ENCODE measurements at regions not wholly inside any gene's neighbourhood (a gene's known extent, or its start where the extent isn't known, plus 50 kb on each side); places are given as distances from the start of the nearest gene placed in this dataset.
"Not testable (repeated sequence)": the region's sequence is repeated elsewhere in the genome, so short reads cannot be mapped to it uniquely, and the experiment has no call there.

DNA sequence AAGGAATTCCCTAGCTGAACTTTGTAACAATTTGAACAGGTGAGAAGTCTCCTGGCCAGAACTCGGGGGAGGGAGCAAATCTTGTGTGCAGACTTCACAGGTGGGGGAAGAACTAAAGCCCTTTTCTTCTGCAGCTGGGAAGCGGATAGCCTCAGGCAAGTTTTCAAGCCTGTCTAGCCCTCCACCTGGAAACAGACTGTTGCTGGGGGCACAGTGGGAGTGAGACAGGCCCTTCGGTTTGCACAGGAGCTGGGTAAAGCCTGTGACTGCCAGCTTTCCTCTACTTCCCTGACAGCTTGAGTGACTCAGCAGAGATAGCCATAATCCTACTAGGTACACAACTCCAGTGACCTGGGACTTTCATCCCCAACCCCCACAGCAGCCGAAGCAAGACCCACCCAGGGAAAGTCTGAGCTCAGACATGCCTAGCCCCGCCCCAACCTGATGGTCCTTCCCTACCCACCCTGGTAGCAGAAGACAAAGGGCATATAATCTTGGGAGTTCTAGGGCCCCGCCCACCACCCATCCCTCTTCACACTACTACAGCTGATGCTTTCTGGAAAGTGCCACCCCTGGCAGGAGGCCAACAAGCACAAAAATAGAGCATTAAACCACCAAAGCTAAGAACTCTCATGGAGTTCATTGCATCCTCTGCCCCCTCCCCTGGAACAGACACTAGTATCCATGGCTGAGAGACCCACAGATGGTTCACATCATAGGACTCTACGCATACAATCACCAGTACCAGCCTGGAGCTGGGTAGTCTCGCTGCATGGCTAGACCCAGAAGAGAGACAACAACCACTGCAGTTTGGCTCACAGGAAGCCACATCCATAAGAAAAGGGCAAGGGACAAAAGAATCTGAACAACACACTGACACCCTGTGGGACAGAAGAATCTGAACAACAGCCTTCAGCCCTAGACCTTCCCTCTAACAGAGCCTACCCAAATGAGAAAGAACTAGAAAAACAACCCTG lies 479.0 kb downstream of the RAP2B start:
- Histone ChIP-seq H3K4me3 (ENCODE audit: low read length) (no peak overlapping the region), H3K36me3 (ENCODE audit: insufficient read depth, low read length) (no peaks in the 10 kb centered on the region), H3K27me3 (ENCODE audit: control insufficient read depth, insufficient read depth, low read length) (no peaks in the 10 kb centered on the region), H3K4me2 (ENCODE audit: low read length) (no peak overlapping the region), H3K4me1 (ENCODE audit: control insufficient read depth, insufficient read depth, low read length) (no peaks in the 10 kb centered on the region), H3K9me3 (replicated peaks; ENCODE audit: low read length) (no peaks in the 10 kb centered on the region), H3K9ac (ENCODE audit: low read depth, low read length) (no peak overlapping the region)

DNA sequence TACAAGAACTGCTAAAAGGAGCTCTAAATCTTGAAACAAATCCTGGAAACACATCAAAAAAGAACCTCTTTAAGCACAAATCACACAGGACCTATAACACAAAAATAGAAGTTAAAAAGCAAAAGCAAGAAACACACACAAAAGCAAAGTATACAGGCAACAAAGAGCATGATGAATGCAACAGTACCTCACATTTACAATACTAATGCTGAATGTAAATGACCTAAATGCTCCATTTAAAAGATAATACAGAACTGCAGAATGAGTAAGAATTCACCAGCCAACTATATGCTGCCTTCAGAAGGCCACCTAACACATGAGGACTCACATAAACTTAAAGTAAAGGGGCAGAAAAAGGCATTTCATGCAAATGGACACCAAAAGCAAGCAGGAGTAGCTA lies 478.6 kb upstream of the ARHGEF26 start:
- H3K4me2 ChIP-seq (ENCODE audit: low read length); H3K9ac ChIP-seq (ENCODE audit: low read depth, low read length); H3K9me3 ChIP-seq (replicated peaks; ENCODE audit: low read length); H3K36me3 ChIP-seq (ENCODE audit: insufficient read depth, low read length); H3K4me3 ChIP-seq (ENCODE audit: low read length); H3K4me1 ChIP-seq (ENCODE audit: control insufficient read depth, insufficient read depth, low read length); H3K27me3 ChIP-seq (ENCODE audit: control insufficient read depth, insufficient read depth, low read length): not testable (repeated sequence)

GRCh38 chr3:153643471-153643870 lies 477.7 kb upstream of the ARHGEF26 start:
- H3K27me3 ChIP-seq (ENCODE audit: control insufficient read depth, insufficient read depth, low read length); H3K4me2 ChIP-seq (ENCODE audit: low read length); H3K4me3 ChIP-seq (ENCODE audit: low read length); H3K9ac ChIP-seq (ENCODE audit: low read depth, low read length); H3K4me1 ChIP-seq (ENCODE audit: control insufficient read depth, insufficient read depth, low read length); H3K9me3 ChIP-seq (replicated peaks; ENCODE audit: low read length); H3K36me3 ChIP-seq (ENCODE audit: insufficient read depth, low read length): not testable (repeated sequence)

GRCh38 chr3:153649286-153649839 lies 471.8 kb upstream of the ARHGEF26 start:
- H3K27me3 ChIP-seq (ENCODE audit: control insufficient read depth, insufficient read depth, low read length): no peaks in the 10 kb centered on the region
- H3K4me1 ChIP-seq (ENCODE audit: control insufficient read depth, insufficient read depth, low read length): no peaks in the 10 kb centered on the region
- H3K4me2 ChIP-seq (ENCODE audit: low read length): no peak overlapping the region
- no peak overlapping the region for H3K4me3 ChIP-seq (ENCODE audit: low read length)
- no peak overlapping the region for H3K9ac ChIP-seq (ENCODE audit: low read depth, low read length)
- H3K36me3 ChIP-seq (ENCODE audit: insufficient read depth, low read length): no peaks in the 10 kb centered on the region
- no peaks in the 10 kb centered on the region for H3K9me3 ChIP-seq (replicated peaks; ENCODE audit: low read length)

DNA sequence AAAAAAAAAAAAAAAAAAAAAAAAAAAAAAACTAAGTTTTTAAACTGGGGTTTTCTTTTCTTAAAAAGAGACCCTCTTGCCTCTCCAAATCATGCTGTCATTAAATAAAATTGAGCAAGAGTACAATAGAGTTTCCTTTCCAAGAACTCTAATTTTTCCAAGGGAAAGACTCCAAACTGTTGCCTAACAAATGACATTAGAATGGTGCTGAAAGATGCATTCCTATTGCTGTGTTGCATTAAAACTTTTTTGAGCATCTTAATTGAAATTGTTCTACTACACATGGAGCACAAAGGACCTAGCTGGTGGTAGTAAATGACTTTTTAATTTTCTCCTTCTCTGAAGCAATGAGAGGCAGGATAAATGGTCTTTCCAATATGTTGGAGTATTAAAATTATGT lies 469.1 kb upstream of the ARHGEF26 start:
- no peak overlapping the region for H3K4me3 ChIP-seq (ENCODE audit: low read length)
- H3K36me3 ChIP-seq (ENCODE audit: insufficient read depth, low read length): no peaks in the 10 kb centered on the region
- H3K27me3 ChIP-seq (ENCODE audit: control insufficient read depth, insufficient read depth, low read length): no peaks in the 10 kb centered on the region
- no peak overlapping the region for H3K4me2 ChIP-seq (ENCODE audit: low read length)
- no peaks in the 10 kb centered on the region for H3K4me1 ChIP-seq (ENCODE audit: control insufficient read depth, insufficient read depth, low read length)
- no peaks in the 10 kb centered on the region for H3K9me3 ChIP-seq (replicated peaks; ENCODE audit: low read length)
- no peak overlapping the region for H3K9ac ChIP-seq (ENCODE audit: low read depth, low read length)

DNA sequence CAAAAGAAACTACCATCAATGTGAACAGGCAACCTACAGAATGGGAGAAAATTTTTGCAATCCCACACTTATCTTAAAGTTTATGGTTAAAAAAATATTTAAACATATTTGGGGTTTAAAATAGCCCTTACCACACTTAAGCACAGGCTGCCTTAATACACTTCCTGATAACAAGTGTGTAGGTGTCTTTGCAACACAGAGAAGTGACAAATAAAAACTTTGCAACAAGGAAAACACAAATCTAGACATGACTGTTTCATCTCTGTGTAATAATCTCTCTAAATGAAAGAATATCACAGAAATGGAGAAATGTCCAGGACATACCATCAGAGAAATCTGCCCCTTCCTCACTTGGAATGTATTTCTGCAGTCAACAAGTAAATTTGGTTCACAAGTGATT lies 464.1 kb upstream of the ARHGEF26 start:
- no peaks in the 10 kb centered on the region for H3K9me3 ChIP-seq (replicated peaks; ENCODE audit: low read length)
- no peak overlapping the region for H3K4me2 ChIP-seq (ENCODE audit: low read length)
- no peaks in the 10 kb centered on the region for H3K4me1 ChIP-seq (ENCODE audit: control insufficient read depth, insufficient read depth, low read length)
- H3K36me3 ChIP-seq (ENCODE audit: insufficient read depth, low read length): no peaks in the 10 kb centered on the region
- no peak overlapping the region for H3K4me3 ChIP-seq (ENCODE audit: low read length)
- H3K9ac ChIP-seq (ENCODE audit: low read depth, low read length): no peak overlapping the region
- no peaks in the 10 kb centered on the region for H3K27me3 ChIP-seq (ENCODE audit: control insufficient read depth, insufficient read depth, low read length)

- Histone ChIP-seq H3K9me3 (replicated peaks; ENCODE audit: low read length) (no peaks in the 10 kb centered on the region), H3K27me3 (ENCODE audit: control insufficient read depth, insufficient read depth, low read length) (no peaks in the 10 kb centered on the region), H3K4me3 (ENCODE audit: low read length) (no peak overlapping the region), H3K36me3 (ENCODE audit: insufficient read depth, low read length) (no peaks in the 10 kb centered on the region), H3K9ac (ENCODE audit: low read depth, low read length) (no peak overlapping the region), H3K4me1 (ENCODE audit: control insufficient read depth, insufficient read depth, low read length) (no peaks in the 10 kb centered on the region), H3K4me2 (ENCODE audit: low read length) (no peak overlapping the region)
Measured at GRCh38 chr3:153657461-153657860, 463.7 kb upstream of the ARHGEF26 start.

DNA sequence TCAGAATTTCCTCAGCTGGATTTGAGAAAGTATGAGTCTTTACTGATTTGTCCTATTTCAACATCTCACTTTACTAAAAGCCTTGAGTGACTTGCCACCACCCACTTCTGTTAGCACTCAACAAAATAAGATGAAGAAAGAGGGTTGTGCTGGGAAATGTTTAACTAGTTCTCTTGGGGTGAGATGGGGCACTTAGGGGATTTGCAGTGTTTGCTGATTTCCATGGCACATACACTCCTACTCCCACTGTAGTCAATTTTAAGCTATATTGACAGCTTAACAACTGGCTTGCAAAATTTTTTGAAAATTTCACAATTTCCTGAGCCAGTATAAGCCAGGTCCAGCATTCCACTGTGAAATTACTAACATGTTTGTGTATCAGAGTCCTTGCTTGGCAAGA lies 463.1 kb upstream of the ARHGEF26 start:
- Histone ChIP-seq H3K4me3 (ENCODE audit: low read length) (no peak overlapping the region), H3K4me2 (ENCODE audit: low read length) (no peak overlapping the region), H3K4me1 (ENCODE audit: control insufficient read depth, insufficient read depth, low read length) (no peaks in the 10 kb centered on the region), H3K9me3 (replicated peaks; ENCODE audit: low read length) (no peaks in the 10 kb centered on the region), H3K9ac (ENCODE audit: low read depth, low read length) (no peak overlapping the region), H3K27me3 (ENCODE audit: control insufficient read depth, insufficient read depth, low read length) (no peaks in the 10 kb centered on the region), H3K36me3 (ENCODE audit: insufficient read depth, low read length) (no peaks in the 10 kb centered on the region)

- Histone ChIP-seq H3K4me1 (ENCODE audit: control insufficient read depth, insufficient read depth, low read length) (no peaks in the 10 kb centered on the region), H3K9me3 (replicated peaks; ENCODE audit: low read length) (no peaks in the 10 kb centered on the region), H3K4me3 (ENCODE audit: low read length) (no peak overlapping the region), H3K36me3 (ENCODE audit: insufficient read depth, low read length) (no peaks in the 10 kb centered on the region), H3K27me3 (ENCODE audit: control insufficient read depth, insufficient read depth, low read length) (no peaks in the 10 kb centered on the region), H3K9ac (ENCODE audit: low read depth, low read length) (no peak overlapping the region), H3K4me2 (ENCODE audit: low read length) (no peak overlapping the region)
Measured at GRCh38 chr3:153666991-153667740, 454.0 kb upstream of the ARHGEF26 start.

DNA sequence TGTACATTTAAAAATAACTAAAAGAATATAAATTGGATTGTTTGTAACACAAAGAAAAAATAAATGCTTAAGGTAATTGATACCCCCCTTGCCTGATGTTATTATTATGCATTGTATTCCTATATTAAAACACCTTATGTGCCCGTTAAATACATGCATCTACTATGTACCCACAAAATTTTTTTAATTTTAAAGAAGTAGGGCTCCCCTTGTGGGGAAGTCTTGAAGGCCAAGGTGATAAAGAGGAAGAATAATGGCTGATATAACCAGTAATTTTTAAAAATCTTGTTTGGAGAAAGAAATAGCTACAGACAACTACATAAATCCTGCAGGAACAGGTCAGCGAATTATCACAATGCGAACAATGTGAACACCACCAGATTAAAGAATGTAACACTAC lies 451.7 kb upstream of the ARHGEF26 start:
- Histone ChIP-seq H3K9me3 (replicated peaks; ENCODE audit: low read length) (no peaks in the 10 kb centered on the region), H3K4me3 (ENCODE audit: low read length) (no peak overlapping the region), H3K4me1 (ENCODE audit: control insufficient read depth, insufficient read depth, low read length) (no peaks in the 10 kb centered on the region), H3K9ac (ENCODE audit: low read depth, low read length) (no peak overlapping the region), H3K27me3 (ENCODE audit: control insufficient read depth, insufficient read depth, low read length) (no peaks in the 10 kb centered on the region), H3K4me2 (ENCODE audit: low read length) (no peak overlapping the region), H3K36me3 (ENCODE audit: insufficient read depth, low read length) (no peaks in the 10 kb centered on the region)

DNA sequence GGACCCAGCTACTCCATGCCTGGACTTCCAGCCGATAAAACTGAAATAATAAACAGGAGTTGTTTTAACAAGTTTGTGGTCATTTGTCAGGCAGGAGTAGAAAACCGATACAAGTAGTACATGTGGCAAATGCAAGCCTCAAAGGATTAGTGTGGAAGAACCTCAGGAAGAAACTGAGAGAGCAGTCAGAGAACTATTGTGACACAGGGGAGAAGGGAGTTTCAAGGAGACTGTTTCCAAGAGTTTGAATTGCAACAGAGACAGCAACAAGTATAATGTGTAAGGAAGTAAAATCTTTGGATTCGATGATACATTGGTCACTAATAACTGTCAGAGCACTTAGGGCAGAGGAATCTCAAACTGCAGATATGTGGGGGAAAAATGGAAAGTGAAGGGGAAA lies 450.6 kb upstream of the ARHGEF26 start:
- no peak overlapping the region for H3K9ac ChIP-seq (ENCODE audit: low read depth, low read length)
- no peaks in the 10 kb centered on the region for H3K27me3 ChIP-seq (ENCODE audit: control insufficient read depth, insufficient read depth, low read length)
- H3K9me3 ChIP-seq (replicated peaks; ENCODE audit: low read length): no peaks in the 10 kb centered on the region
- no peaks in the 10 kb centered on the region for H3K4me1 ChIP-seq (ENCODE audit: control insufficient read depth, insufficient read depth, low read length)
- no peaks in the 10 kb centered on the region for H3K36me3 ChIP-seq (ENCODE audit: insufficient read depth, low read length)
- H3K4me3 ChIP-seq (ENCODE audit: low read length): no peak overlapping the region
- H3K4me2 ChIP-seq (ENCODE audit: low read length): no peak overlapping the region

Measured in skeletal muscle satellite cell (primary cell).